H9 (cell line): ENCODE measurements at regions not wholly inside any gene's neighbourhood (a gene's known extent, or its start where the extent isn't known, plus 50 kb on each side); places are given as distances from the start of the nearest gene placed in this dataset.

Experiments used
- DNase-seq: peaks from one replicate; pipeline ENCODE4 v3.0.0-alpha.2; 2017
- H2AFZ ChIP-seq: one replicate; pipeline ENCODE4 v1.6.1; 2013; ENCODE audit warnings: mild to moderate bottlenecking, low read length, control low read depth, moderate library complexity
- H2AK5ac ChIP-seq: 2 replicates; pipeline ENCODE4 v1.6.1; 2013; ENCODE audit warnings: low read length, control low read depth, mixed read lengths; ENCODE audit not compliant: insufficient read length
- H2BK120ac ChIP-seq: one replicate; pipeline ENCODE4 v1.6.1; 2013; ENCODE audit warnings: low read depth, mild to moderate bottlenecking, low read length, control low read depth, inconsistent platforms; ENCODE audit not compliant: poor library complexity, severe bottlenecking
- H2BK12ac ChIP-seq: 2 replicates; pipeline ENCODE4 v1.6.1; 2013; ENCODE audit warnings: low read length, control low read depth, mixed read lengths, low read depth; ENCODE audit not compliant: insufficient read length
- H2BK15ac ChIP-seq: 2 replicates; pipeline ENCODE4 v1.6.1; 2013; ENCODE audit warnings: low read depth, low read length, control low read depth
- H2BK20ac ChIP-seq: one replicate; pipeline ENCODE4 v1.6.1; 2013; ENCODE audit warnings: low read depth, mild to moderate bottlenecking, low read length, control low read depth, inconsistent platforms; ENCODE audit not compliant: poor library complexity, severe bottlenecking
- H2BK5ac ChIP-seq: 2 replicates; pipeline ENCODE4 v1.6.1; 2013; ENCODE audit warnings: low read length, control low read depth, mixed read lengths; ENCODE audit not compliant: insufficient read length
- H3K14ac ChIP-seq: 2 replicates; pipeline ENCODE4 v1.6.1; 2013; ENCODE audit warnings: low read length, control low read depth; ENCODE audit not compliant: insufficient read depth
- H3K18ac ChIP-seq: 2 replicates; pipeline ENCODE4 v1.6.1; 2013; ENCODE audit warnings: low read depth, mild to moderate bottlenecking, mixed read lengths, low read length, control low read depth; ENCODE audit not compliant: insufficient read length
- H3K23ac ChIP-seq: 2 replicates; pipeline ENCODE4 v1.6.1; 2013; ENCODE audit warnings: low read length, control low read depth, mixed read lengths, low read depth; ENCODE audit not compliant: insufficient read length
- H3K23me2 ChIP-seq: 2 replicates; pipeline ENCODE4 v1.6.1; 2013; ENCODE audit warnings: low read depth, mild to moderate bottlenecking, mixed read lengths, low read length, control low read depth; ENCODE audit not compliant: insufficient read length, poor library complexity, severe bottlenecking
- H3K27ac ChIP-seq: 2 replicates; pipeline ENCODE4 v1.5.1; 2013; ENCODE audit warnings: low read length, control low read depth, mixed read lengths, low read depth; ENCODE audit not compliant: insufficient read length
- H3K27me3 ChIP-seq: 2 replicates; pipeline ENCODE4 v1.6.1; 2013; ENCODE audit warnings: low read length, control low read depth, inconsistent platforms; ENCODE audit not compliant: insufficient read depth
- H3K4ac ChIP-seq: 2 replicates; pipeline ENCODE4 v1.6.1; 2013; ENCODE audit warnings: low read depth, mild to moderate bottlenecking, control low read depth, inconsistent platforms, low read length, moderate library complexity
- H3K4me1 ChIP-seq: 2 replicates; pipeline ENCODE4 v1.6.1; 2013; ENCODE audit warnings: low read length, control low read depth, inconsistent platforms; ENCODE audit not compliant: insufficient read depth
- H3K4me2 ChIP-seq: 2 replicates; pipeline ENCODE4 v1.6.1; 2013; ENCODE audit warnings: low read length, control low read depth, mixed read lengths; ENCODE audit not compliant: insufficient read length, insufficient read depth
- H3K56ac ChIP-seq: 2 replicates; pipeline ENCODE4 v1.6.1; 2013; ENCODE audit warnings: low read depth, mild to moderate bottlenecking, mixed read lengths, low read length, control low read depth; ENCODE audit not compliant: insufficient read length
- H3K79me1 ChIP-seq: 2 replicates; pipeline ENCODE4 v1.6.1; 2013; ENCODE audit warnings: low read depth, mild to moderate bottlenecking, moderate library complexity, low read length, control low read depth, inconsistent platforms; ENCODE audit not compliant: insufficient read depth, poor library complexity, severe bottlenecking
- H3K79me2 ChIP-seq: 2 replicates; pipeline ENCODE4 v1.6.1; 2013; ENCODE audit warnings: low read length, control low read depth, inconsistent platforms; ENCODE audit not compliant: insufficient read depth
- H3K9ac ChIP-seq: 2 replicates; pipeline ENCODE4 v1.6.1; 2013; ENCODE audit warnings: low read length, control low read depth, mixed read lengths; ENCODE audit not compliant: insufficient read length; ENCODE audit errors: extremely low read depth
- H3K9me3 ChIP-seq: one replicate; pipeline ENCODE4 v1.6.1; 2013; ENCODE audit warnings: low read depth, low read length, inconsistent platforms; ENCODE audit not compliant: control insufficient read depth
- H3T11ph ChIP-seq: one replicate; pipeline ENCODE4 v1.6.1; 2013; ENCODE audit warnings: mild to moderate bottlenecking, low read length, control low read depth, inconsistent platforms
- H4K20me1 ChIP-seq: one replicate; pipeline ENCODE4 v1.6.1; 2013; ENCODE audit not compliant: control insufficient read depth, insufficient read length, insufficient read depth
- H4K5ac ChIP-seq: 2 replicates; pipeline ENCODE4 v1.6.1; 2013; ENCODE audit warnings: low read depth, mild to moderate bottlenecking, mixed read lengths, low read length, control low read depth; ENCODE audit not compliant: insufficient read length
- H4K8ac ChIP-seq: replicated peaks from 2 replicates; pipeline ENCODE4 v1.6.1; 2013; ENCODE audit warnings: low read length, control low read depth, mixed read lengths, low read depth; ENCODE audit not compliant: insufficient read length
- H4K91ac ChIP-seq: 2 replicates; pipeline ENCODE4 v1.6.1; 2013; ENCODE audit warnings: low read depth, mild to moderate bottlenecking, moderate library complexity, mixed read lengths, low read length, control low read depth; ENCODE audit not compliant: insufficient read length
- H3K27ac Mint-ChIP-seq, 3 experiments: 2 replicates in 2 of 3; 3 replicates in 1 of 3; pipeline ENCODE4 v1.8.0; 2020 to 2021; ENCODE audit warnings: mixed read lengths in 3 of 3, mild to moderate bottlenecking in 1 of 3, moderate library complexity in 1 of 3
- H3K27me3 Mint-ChIP-seq: 2 replicates; pipeline ENCODE4 v1.8.0; 2021; ENCODE audit warnings: low read depth, mild to moderate bottlenecking, moderate library complexity, mixed read lengths
- H3K36me3 Mint-ChIP-seq, 3 experiments: 2 replicates in 2 of 3; 3 replicates in 1 of 3; pipeline ENCODE4 v1.8.0; 2020 to 2021; ENCODE audit warnings: low read depth in 3 of 3, mixed read lengths in 3 of 3; ENCODE audit not compliant: insufficient read depth in 1 of 3
- H3K4me1 Mint-ChIP-seq, 2 experiments: 2 replicates each; pipeline ENCODE4 v1.8.0; 2020; ENCODE audit warnings: mixed read lengths in 2 of 2
- H3K4me3 Mint-ChIP-seq, 2 experiments: 2 replicates in 1 of 2; 3 replicates in 1 of 2; pipeline ENCODE4 v1.8.0; 2020 to 2021; ENCODE audit warnings: mild to moderate bottlenecking in 2 of 2, mixed read lengths in 2 of 2, moderate library complexity in 1 of 2
- H3K9me3 Mint-ChIP-seq, 2 experiments: 2 replicates in 1 of 2; 3 replicates in 1 of 2; pipeline ENCODE4 v1.8.0; 2020; ENCODE audit warnings: mild to moderate bottlenecking in 2 of 2, mixed read lengths in 2 of 2, moderate library complexity in 1 of 2
- CTCF ChIP-seq: fragments of 200-600 bp; sonication (generic); conservative IDR thresholded peaks from 3 replicates; pipeline ENCODE4 v1.8.0; 2021; ENCODE audit warnings: antibody characterized with exemption, mild to moderate bottlenecking
- WGBS: extraction: QIAGEN DNeasy Blood & Tissue Kit; methylation state at CpG from one replicate; pipeline ENCODE4 v1.1.7; 2013; ENCODE audit warnings: missing lambda C conversion rate, low lambda C conversion rate, mixed read lengths; ENCODE audit not compliant: insufficient read length; ENCODE audit errors: extremely low coverage; 5-methylcytosine and 5-hydroxymethylcytosine counted together

- Histone ChIP-seq H2BK5ac (no peak overlapping the region), H3K56ac (no peak overlapping the region), H2BK15ac (no peak overlapping the region), H3K4me2 (no peak overlapping the region), H3K4me1 (no peaks in the 10 kb centered on the region), H3K79me1 (no peaks in the 10 kb centered on the region), H4K8ac (no peak overlapping the region), H3K9ac (no peak overlapping the region), H4K91ac (no peak overlapping the region), H2AK5ac (no peak overlapping the region), H3K79me2 (no peaks in the 10 kb centered on the region), H4K20me1 (no peaks in the 10 kb centered on the region), H3T11ph (no peak overlapping the region), H2BK12ac (no peak overlapping the region), H2AFZ (no peak overlapping the region), H3K14ac (no peak overlapping the region), H2BK20ac (no peak overlapping the region), H3K23me2 (no peaks in the 10 kb centered on the region), H2BK120ac (no peak overlapping the region), H3K23ac (no peak overlapping the region), H3K27me3 (no peaks in the 10 kb centered on the region), H4K5ac (no peak overlapping the region), H3K27ac (no peak overlapping the region), H3K9me3 (no peaks in the 10 kb centered on the region), H3K4ac (no peak overlapping the region), H3K18ac (no peak overlapping the region)
- peaks cover 0 to 5% of the 10 kb centered on the region in 2 experiments; a peak in 2 of 4 replicates for H3K4me1 Mint-ChIP-seq
- WGBS, result no CpG with 5 or more reads among the region's 1 CpG
- no peaks in the 10 kb centered on the region; a peak in 1 of 7 replicates for H3K36me3 Mint-ChIP-seq
- no peak for DNase-seq
- TF ChIP-seq CTCF, result no peak
- H3K27me3 Mint-ChIP-seq, result peaks cover 9% of the 10 kb centered on the region
- no peak overlapping the region for H3K27ac Mint-ChIP-seq
- H3K9me3 Mint-ChIP-seq, result no peaks in the 10 kb centered on the region; a peak in 2 of 5 replicates
- H3K4me3 Mint-ChIP-seq, result no peak overlapping the region
Observed at GRCh38 chr15:96559087-96559486, 228.6 kb downstream of the NR2F2 start.
